Thoracic aorta (tissue), 2 donors: ENCODE measurements at regions not wholly inside any gene's neighbourhood (a gene's known extent, or its start where the extent isn't known, plus 50 kb on each side); places are given as distances from the start of the nearest gene placed in this dataset.

Experiments
- ATAC-seq: fragments of 150-250 bp; one replicate; pipeline ENCODE4 v1.8.0; 2017; ENCODE audit warnings: low read depth; ENCODE audit not compliant: insufficient number of reproducible peaks, low FRiP score
- DNase-seq: peaks from one replicate; pipeline ENCODE4 v3.0.0-alpha.2; 2020; ENCODE audit warnings: low spot score
- H3K27ac ChIP-seq, 2 donors: fragments of 200-600 bp; sonication (generic); 1 replicate in 1 of 2; 2 replicates in 1 of 2; pipeline ENCODE4 v1.5.1; 2016; ENCODE audit warnings: mild to moderate bottlenecking in 2 of 2, moderate library complexity in 2 of 2
- H3K27me3 ChIP-seq: fragments of 200-600 bp; sonication (generic); replicated peaks from 2 replicates; pipeline ENCODE4 v1.6.0; 2016; ENCODE audit warnings: mild to moderate bottlenecking; ENCODE audit not compliant: insufficient read depth
- H3K36me3 ChIP-seq: fragments of 200-600 bp; sonication (generic); one replicate; pipeline ENCODE4 v1.5.1; 2016
- H3K4me1 ChIP-seq, 2 donors: fragments of 200-600 bp; sonication (generic); 1 replicate in 1 of 2; 2 replicates in 1 of 2; pipeline versions ENCODE4 v1.5.1 to v1.6.0; 2016; ENCODE audit warnings: low read depth in 2 of 2, mild to moderate bottlenecking in 1 of 2; ENCODE audit not compliant: control insufficient read depth in 1 of 2
- H3K4me3 ChIP-seq: fragments of 200-600 bp; sonication (generic); 2 replicates; pipeline ENCODE4 v1.5.1; 2016; ENCODE audit warnings: mild to moderate bottlenecking
- H3K9me3 ChIP-seq: fragments of 200-600 bp; sonication (generic); 2 replicates; pipeline ENCODE4 v1.5.1; 2016
- CTCF ChIP-seq: fragments of 200-600 bp; sonication (generic); IDR thresholded peaks from one replicate; pipeline ENCODE4 v1.5.1; 2019; ENCODE audit warnings: antibody characterized with exemption

DNA sequence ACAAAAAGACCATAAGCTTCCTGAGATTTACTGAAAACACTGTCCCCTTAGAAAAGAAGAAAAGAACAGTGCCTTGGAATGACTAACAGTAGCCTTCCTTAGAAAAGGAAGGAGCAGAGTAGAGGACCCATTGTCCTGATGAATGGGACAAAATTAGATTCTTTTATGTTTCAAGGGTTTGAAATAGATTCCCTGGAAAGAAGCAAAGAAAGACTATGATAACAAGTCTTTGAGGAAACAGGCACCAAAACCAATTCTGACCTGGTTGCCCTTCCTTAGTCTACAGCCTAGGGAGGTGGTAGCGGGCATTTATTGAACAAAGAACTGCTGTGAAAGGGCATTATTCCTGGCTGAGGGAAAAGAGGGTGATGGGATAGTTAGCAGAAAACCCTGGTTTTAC, 1024.8 kb downstream of the TBL1XR1 start:
- Histone ChIP-seq H3K27me3 (no peaks in the 10 kb centered on the region), H3K27ac (no peak overlapping the region), H3K36me3 (no peaks in the 10 kb centered on the region), H3K9me3 (no peaks in the 10 kb centered on the region), H3K4me3 (no peak overlapping the region), H3K4me1 (no peaks in the 10 kb centered on the region)
- DNase-seq, result no peak
- no peak for ATAC-seq
- TF ChIP-seq CTCF, result no peak

DNA sequence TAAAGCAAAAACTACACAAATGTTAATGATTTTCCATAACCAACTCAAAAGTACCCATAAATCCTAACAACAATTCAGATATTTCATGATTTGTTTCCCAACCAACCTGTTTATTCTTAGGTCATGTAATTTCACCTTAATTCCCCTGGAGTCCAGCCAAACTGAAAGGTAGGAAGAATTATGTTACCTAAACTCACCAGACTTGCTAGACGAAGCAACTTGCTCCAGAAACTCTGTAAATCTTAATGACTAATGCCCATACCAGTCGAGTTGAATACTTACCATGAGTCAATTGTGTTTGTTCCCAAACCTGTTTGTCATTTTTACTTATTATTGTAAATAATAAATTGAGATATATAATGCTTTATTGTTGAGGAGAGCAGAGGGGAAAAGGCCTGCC, 1030.0 kb downstream of the TBL1XR1 start:
- no peak overlapping the region for H3K4me3 ChIP-seq
- no peaks in the 10 kb centered on the region for H3K4me1 ChIP-seq
- ATAC-seq (no peak), DNase-seq (no peak)
- H3K27ac ChIP-seq, result no peak overlapping the region
- no peaks in the 10 kb centered on the region for H3K36me3 ChIP-seq
- TF ChIP-seq CTCF, result no peak
- no peaks in the 10 kb centered on the region for H3K27me3 ChIP-seq
- H3K9me3 ChIP-seq, result no peaks in the 10 kb centered on the region

GRCh38 chr3:176160997-176161396, 1036.3 kb downstream of the TBL1XR1 start:
- H3K27ac ChIP-seq, result no peak overlapping the region
- no peaks in the 10 kb centered on the region for H3K4me1 ChIP-seq
- ATAC-seq, result no peak
- no peaks in the 10 kb centered on the region for H3K27me3 ChIP-seq
- TF ChIP-seq CTCF, result no peak
- no peaks in the 10 kb centered on the region for H3K36me3 ChIP-seq
- H3K9me3 ChIP-seq, result peaks cover 3% of the 10 kb centered on the region
- no peak for DNase-seq
- no peak overlapping the region for H3K4me3 ChIP-seq

- H3K27me3 ChIP-seq, result no peaks in the 10 kb centered on the region
- no peak for TF ChIP-seq CTCF
- ATAC-seq (no peak), DNase-seq (no peak)
- H3K9me3 ChIP-seq, result peaks cover 3% of the 10 kb centered on the region
- H3K4me3 ChIP-seq, result no peak overlapping the region
- no peaks in the 10 kb centered on the region for H3K4me1 ChIP-seq
- H3K27ac ChIP-seq, result no peak overlapping the region
- H3K36me3 ChIP-seq, result no peaks in the 10 kb centered on the region
Measured at GRCh38 chr3:176159796-176160195, 1037.5 kb downstream of the TBL1XR1 start.

GRCh38 chr3:176155012-176155411, 1042.3 kb downstream of the TBL1XR1 start:
- Histone ChIP-seq H3K36me3 (no peaks in the 10 kb centered on the region), H3K4me1 (no peaks in the 10 kb centered on the region), H3K27ac (no peak overlapping the region), H3K27me3 (no peaks in the 10 kb centered on the region), H3K4me3 (no peak overlapping the region), H3K9me3 (no peaks in the 10 kb centered on the region)
- no peak for TF ChIP-seq CTCF
- ATAC-seq (no peak), DNase-seq (no peak)
